T1000 (cell line): ENCODE measurements at regions not wholly inside any gene's neighbourhood (a gene's known extent, or its start where the extent isn't known, plus 50 kb on each side); places are given as distances from the start of the nearest gene placed in this dataset.

ENCODE experiments used
- DNase-seq: peaks from one replicate; lab custom pipeline; 2025; ENCODE audit warnings: mixed read lengths; lab: John Stamatoyannopoulos, UW

DNA sequence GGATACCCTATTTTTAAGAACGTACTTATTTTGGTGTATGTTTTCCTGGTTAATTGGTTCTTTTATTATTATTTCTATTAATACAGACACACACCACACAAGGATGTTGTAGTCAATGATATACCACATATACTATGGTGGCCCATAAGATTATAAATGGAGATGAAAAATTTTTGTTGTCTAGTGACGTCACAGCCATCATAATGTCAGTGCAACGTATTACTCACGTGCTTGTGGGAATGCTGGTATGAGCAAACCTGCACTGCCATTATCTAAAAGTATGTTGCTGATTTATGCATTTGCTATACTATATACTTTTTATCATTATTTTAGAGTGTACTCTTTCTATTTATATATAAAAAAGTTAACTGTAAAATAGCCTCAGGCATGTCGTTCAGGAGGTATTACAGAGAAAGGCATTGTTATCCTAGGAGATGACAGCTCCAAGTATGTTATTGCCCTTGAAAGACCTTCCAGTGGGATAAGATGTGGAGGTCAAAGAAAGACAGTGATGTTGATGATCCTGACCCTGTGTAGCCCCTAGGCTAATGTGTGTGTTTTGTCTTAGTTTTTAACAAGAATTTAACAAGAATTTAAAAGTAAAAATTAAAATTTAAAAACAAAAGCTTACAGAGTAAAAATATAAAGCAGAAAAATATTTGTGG is 65.6 kb upstream of the SGCD start:
- no peak for DNase-seq

DNA sequence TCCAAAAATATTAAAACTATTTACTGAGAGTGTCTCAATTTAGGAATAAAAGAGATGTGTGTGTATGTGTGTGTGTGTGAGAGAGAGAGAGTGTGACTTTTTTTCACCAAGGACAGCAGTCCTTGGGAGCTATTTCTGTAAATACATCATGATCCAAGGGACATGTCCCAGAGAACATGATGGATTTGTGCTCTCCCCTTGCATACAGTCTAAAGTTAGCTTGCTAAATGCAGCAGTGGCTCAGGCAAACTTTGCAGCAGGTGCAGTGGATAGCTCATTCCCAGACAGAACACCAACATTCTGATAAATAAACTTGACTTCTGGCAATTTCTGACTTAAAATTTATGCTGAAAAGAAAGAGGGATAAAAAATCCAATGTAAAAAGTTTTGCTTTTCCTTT is 55.4 kb upstream of the SGCD start:
- DNase-seq: no peak

DNA sequence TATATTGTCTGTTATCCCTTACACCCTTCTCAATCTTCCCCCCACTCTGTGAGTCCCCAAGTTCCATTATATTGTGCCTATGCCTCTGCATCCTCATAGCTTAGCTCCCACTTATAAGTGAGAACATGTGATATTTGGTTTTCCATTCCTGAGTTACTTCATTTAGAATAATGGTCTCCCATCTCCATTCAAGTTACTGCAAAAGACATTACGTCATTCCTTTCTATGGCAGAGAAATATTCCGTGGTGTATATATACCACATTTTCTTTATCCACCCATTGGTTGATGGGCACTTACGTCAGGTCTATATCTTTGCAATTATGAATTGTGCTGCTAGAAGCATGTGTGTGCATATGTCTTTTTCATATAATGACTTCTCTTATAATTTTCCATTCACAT is 54.8 kb upstream of the SGCD start:
- DNase-seq: no peak

DNA sequence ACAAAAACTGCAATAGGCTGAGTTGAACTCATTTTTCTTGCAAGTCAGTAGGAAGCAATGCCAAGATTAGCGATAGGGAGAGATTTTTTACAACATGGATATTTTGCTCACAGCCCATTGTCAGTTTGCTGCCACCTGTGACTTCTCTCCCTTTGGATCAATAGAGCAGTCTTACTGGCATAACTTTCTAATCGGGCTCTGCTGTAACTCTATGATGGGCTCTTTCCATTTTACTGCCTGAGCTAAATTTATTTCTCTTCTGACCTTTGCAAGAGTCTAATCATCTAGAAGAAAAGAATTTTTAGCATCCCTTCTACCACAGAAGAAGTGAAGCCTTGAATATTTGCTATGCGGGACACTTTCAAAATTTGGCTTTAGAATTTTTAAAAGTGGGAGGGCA is 53.6 kb upstream of the SGCD start:
- no peak for DNase-seq

DNA sequence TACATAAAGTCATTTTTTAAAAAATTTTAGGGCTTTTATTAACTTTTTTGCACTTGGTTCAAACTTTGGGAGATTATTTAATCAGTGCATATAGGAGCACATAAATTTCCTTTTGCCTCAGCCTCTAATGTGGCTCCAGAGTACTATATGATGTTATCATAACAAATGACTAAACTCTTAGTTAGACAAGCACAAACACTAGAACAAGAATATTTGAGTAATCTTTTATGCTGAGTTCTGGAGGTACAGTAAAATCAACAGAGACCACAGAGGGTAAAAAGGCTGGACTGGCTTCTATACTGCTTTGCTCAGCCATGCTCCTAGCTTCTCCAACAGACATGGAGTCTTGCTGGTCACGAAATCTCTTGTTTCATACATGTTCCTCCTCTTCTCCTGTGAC is 52.5 kb upstream of the SGCD start:
- DNase-seq: no peak
